Activated T-helper 17 cell treated with anti-CD3 and anti-CD28 coated beads, Interleukin-2, amount 50 U/mL, for 72 hours (primary cell): ENCODE measurements at regions not wholly inside any gene's neighbourhood (a gene's known extent, or its start where the extent isn't known, plus 50 kb on each side); places are given as distances from the start of the nearest gene placed in this dataset.

ENCODE experiments used
- ATAC-seq: fragments of 150-1000 bp; cut with Tn5 transposase; replicated peaks from 2 replicates; pipeline ENCODE4 v1.10.0; 2021; ENCODE audit warnings: mild to moderate bottlenecking, moderate library complexity
- H3K27ac Mint-ChIP-seq: one replicate; pipeline ENCODE4 v1.8.0; 2022; ENCODE audit warnings: mixed read lengths
- H3K27me3 Mint-ChIP-seq: one replicate; pipeline ENCODE4 v1.8.0; 2022; ENCODE audit warnings: mixed read lengths
- H3K36me3 Mint-ChIP-seq: one replicate; pipeline ENCODE4 v1.8.0; 2022; ENCODE audit warnings: low read depth, mild to moderate bottlenecking, mixed read lengths
- H3K4me1 Mint-ChIP-seq: one replicate; pipeline ENCODE4 v1.8.0; 2022; ENCODE audit warnings: mixed read lengths
- H3K4me3 Mint-ChIP-seq: one replicate; pipeline ENCODE4 v1.8.0; 2022; ENCODE audit warnings: mild to moderate bottlenecking, mixed read lengths
- H3K9me3 Mint-ChIP-seq: one replicate; pipeline ENCODE4 v1.8.0; 2022; ENCODE audit warnings: mixed read lengths

GRCh38 chr5:106737111-106737510, 933.6 kb downstream of the EFNA5 start:
- no peaks in the 10 kb centered on the region for H3K27me3 Mint-ChIP-seq
- H3K27ac Mint-ChIP-seq, result no peak overlapping the region
- ATAC-seq, result no peak
- H3K9me3 Mint-ChIP-seq, result peaks cover 24% of the 10 kb centered on the region
- H3K36me3 Mint-ChIP-seq, result no peaks in the 10 kb centered on the region
- H3K4me1 Mint-ChIP-seq, result no peaks in the 10 kb centered on the region
- H3K4me3 Mint-ChIP-seq, result no peak overlapping the region

- peaks cover 41% of the 10 kb centered on the region for H3K9me3 Mint-ChIP-seq
- H3K4me1 Mint-ChIP-seq, result no peaks in the 10 kb centered on the region
- H3K27me3 Mint-ChIP-seq, result no peaks in the 10 kb centered on the region
These were observed 938.1 kb downstream of the EFNA5 start for GRCh38 chr5:106732624-106733023.

GRCh38 chr5:106730912-106731311, 939.8 kb downstream of the EFNA5 start:
- Mint-ChIP-seq H3K4me1 (no peaks in the 10 kb centered on the region), H3K27ac (no peak overlapping the region), H3K4me3 (no peak overlapping the region), H3K27me3 (no peaks in the 10 kb centered on the region), H3K36me3 (no peaks in the 10 kb centered on the region), H3K9me3 (peaks cover 38% of the 10 kb centered on the region)
- no peak for ATAC-seq

More at GRCh38 chr5:106732624-106733023, 938.1 kb downstream of the EFNA5 start:
- no peak for ATAC-seq
- H3K4me3 Mint-ChIP-seq, result no peak overlapping the region
- no peaks in the 10 kb centered on the region for H3K36me3 Mint-ChIP-seq
- no peak overlapping the region for H3K27ac Mint-ChIP-seq

GRCh38 chr5:106730506-106730905, 940.2 kb downstream of the EFNA5 start:
- H3K27me3 Mint-ChIP-seq, result no peaks in the 10 kb centered on the region
- H3K9me3 Mint-ChIP-seq, result peaks cover 38% of the 10 kb centered on the region
- no peaks in the 10 kb centered on the region for H3K36me3 Mint-ChIP-seq
- no peaks in the 10 kb centered on the region for H3K4me1 Mint-ChIP-seq
- H3K4me3 Mint-ChIP-seq, result no peak overlapping the region
- ATAC-seq, result no peak
- no peak overlapping the region for H3K27ac Mint-ChIP-seq

- no peaks in the 10 kb centered on the region for H3K36me3 Mint-ChIP-seq
- ATAC-seq, result no peak
- no peak overlapping the region for H3K4me3 Mint-ChIP-seq
- no peak overlapping the region for H3K27ac Mint-ChIP-seq
- no peaks in the 10 kb centered on the region for H3K27me3 Mint-ChIP-seq
- no peaks in the 10 kb centered on the region for H3K4me1 Mint-ChIP-seq
- peaks cover 23% of the 10 kb centered on the region for H3K9me3 Mint-ChIP-seq
These were observed 942.5 kb downstream of the EFNA5 start for GRCh38 chr5:106728208-106728607.

GRCh38 chr5:106727071-106727470, 943.7 kb downstream of the EFNA5 start:
- no peak for ATAC-seq
- Mint-ChIP-seq H3K4me3 (no peak overlapping the region), H3K36me3 (no peaks in the 10 kb centered on the region)

GRCh38 chr5:106720367-106720766, 950.4 kb downstream of the EFNA5 start:
- H3K36me3 Mint-ChIP-seq, result no peaks in the 10 kb centered on the region
- H3K4me1 Mint-ChIP-seq, result no peaks in the 10 kb centered on the region
- H3K4me3 Mint-ChIP-seq, result no peak overlapping the region
- H3K27me3 Mint-ChIP-seq, result no peaks in the 10 kb centered on the region
- H3K27ac Mint-ChIP-seq, result no peak overlapping the region
- no peak for ATAC-seq
- peaks cover 10% of the 10 kb centered on the region for H3K9me3 Mint-ChIP-seq

More at GRCh38 chr5:106727071-106727470, 943.7 kb downstream of the EFNA5 start:
- Mint-ChIP-seq H3K9me3 (peaks cover 20% of the 10 kb centered on the region), H3K4me1 (no peaks in the 10 kb centered on the region), H3K27me3 (no peaks in the 10 kb centered on the region), H3K27ac (no peak overlapping the region)

GRCh38 chr5:106699796-106700195, 970.9 kb downstream of the EFNA5 start:
- H3K9me3 Mint-ChIP-seq, result peaks cover 7% of the 10 kb centered on the region
- no peak overlapping the region for H3K27ac Mint-ChIP-seq
- no peaks in the 10 kb centered on the region for H3K36me3 Mint-ChIP-seq
- no peaks in the 10 kb centered on the region for H3K27me3 Mint-ChIP-seq
- no peak overlapping the region for H3K4me3 Mint-ChIP-seq
- H3K4me1 Mint-ChIP-seq, result no peaks in the 10 kb centered on the region
- no peak for ATAC-seq

- Mint-ChIP-seq H3K36me3 (no peaks in the 10 kb centered on the region), H3K27me3 (no peaks in the 10 kb centered on the region), H3K4me1 (no peaks in the 10 kb centered on the region), H3K4me3 (no peak overlapping the region), H3K9me3 (peaks cover 7% of the 10 kb centered on the region), H3K27ac (no peak overlapping the region)
- ATAC-seq, result no peak
These were observed 971.5 kb downstream of the EFNA5 start for GRCh38 chr5:106699198-106699597.

GRCh38 chr5:106698169-106698568, 972.6 kb downstream of the EFNA5 start:
- Mint-ChIP-seq H3K4me3 (no peak overlapping the region), H3K9me3 (peaks cover 7% of the 10 kb centered on the region), H3K36me3 (no peaks in the 10 kb centered on the region), H3K4me1 (no peaks in the 10 kb centered on the region), H3K27ac (no peak overlapping the region), H3K27me3 (no peaks in the 10 kb centered on the region)
- ATAC-seq, result no peak

GRCh38 chr5:106691701-106692100, 979.0 kb downstream of the EFNA5 start:
- H3K36me3 Mint-ChIP-seq, result no peaks in the 10 kb centered on the region
- ATAC-seq, result no peak

GRCh38 chr5:106690585-106690984, 980.2 kb downstream of the EFNA5 start:
- H3K9me3 Mint-ChIP-seq, result no peaks in the 10 kb centered on the region
- no peak overlapping the region for H3K4me3 Mint-ChIP-seq
- H3K27ac Mint-ChIP-seq, result no peak overlapping the region

More at GRCh38 chr5:106691701-106692100, 979.0 kb downstream of the EFNA5 start:
- Mint-ChIP-seq H3K4me1 (no peaks in the 10 kb centered on the region), H3K27me3 (no peaks in the 10 kb centered on the region), H3K27ac (no peak overlapping the region), H3K4me3 (no peak overlapping the region), H3K9me3 (no peaks in the 10 kb centered on the region)

GRCh38 chr5:106680330-106680729, 990.4 kb downstream of the EFNA5 start:
- H3K27me3 Mint-ChIP-seq, result no peaks in the 10 kb centered on the region
- no peaks in the 10 kb centered on the region for H3K4me1 Mint-ChIP-seq
- no peaks in the 10 kb centered on the region for H3K36me3 Mint-ChIP-seq
- no peak overlapping the region for H3K27ac Mint-ChIP-seq
- H3K9me3 Mint-ChIP-seq, result peaks cover 8% of the 10 kb centered on the region
- H3K4me3 Mint-ChIP-seq, result no peak overlapping the region
- no peak for ATAC-seq

More at GRCh38 chr5:106690585-106690984, 980.2 kb downstream of the EFNA5 start:
- H3K36me3 Mint-ChIP-seq, result no peaks in the 10 kb centered on the region
- H3K4me1 Mint-ChIP-seq, result no peaks in the 10 kb centered on the region
- H3K27me3 Mint-ChIP-seq, result no peaks in the 10 kb centered on the region
- no peak for ATAC-seq

GRCh38 chr5:106677057-106677456, 993.7 kb downstream of the EFNA5 start:
- H3K4me1 Mint-ChIP-seq, result no peaks in the 10 kb centered on the region
- no peaks in the 10 kb centered on the region for H3K27me3 Mint-ChIP-seq
- no peaks in the 10 kb centered on the region for H3K36me3 Mint-ChIP-seq
- H3K27ac Mint-ChIP-seq, result no peak overlapping the region
- no peak overlapping the region for H3K4me3 Mint-ChIP-seq
- H3K9me3 Mint-ChIP-seq, result peaks cover 12% of the 10 kb centered on the region
- no peak for ATAC-seq

- Mint-ChIP-seq H3K27ac (no peak overlapping the region), H3K27me3 (no peaks in the 10 kb centered on the region), H3K36me3 (no peaks in the 10 kb centered on the region), H3K4me1 (no peaks in the 10 kb centered on the region), H3K9me3 (peaks cover 12% of the 10 kb centered on the region), H3K4me3 (no peak overlapping the region)
- no peak for ATAC-seq
These were observed 995.0 kb downstream of the EFNA5 start for GRCh38 chr5:106675687-106676086.

GRCh38 chr5:106673941-106674340, 996.8 kb downstream of the EFNA5 start:
- H3K4me1 Mint-ChIP-seq, result no peaks in the 10 kb centered on the region
- peaks cover 12% of the 10 kb centered on the region for H3K9me3 Mint-ChIP-seq
- no peak for ATAC-seq
- H3K36me3 Mint-ChIP-seq, result no peaks in the 10 kb centered on the region
- H3K27ac Mint-ChIP-seq, result no peak overlapping the region
- no peak overlapping the region for H3K4me3 Mint-ChIP-seq
- H3K27me3 Mint-ChIP-seq, result no peaks in the 10 kb centered on the region
